ENCODE measurements at regions not wholly inside any gene's neighbourhood (a gene's known extent, or its start where the extent isn't known, plus 50 kb on each side); places are given as distances from the start of the nearest gene placed in this dataset.
"Not testable (repeated sequence)": the region's sequence is repeated elsewhere in the genome, so short reads cannot be mapped to it uniquely, and the experiment has no call there.

GRCh38 chr6:80974579-80974978 lies 777.9 kb downstream of the TENT5A start:
- no peak for DNase-seq

DNA sequence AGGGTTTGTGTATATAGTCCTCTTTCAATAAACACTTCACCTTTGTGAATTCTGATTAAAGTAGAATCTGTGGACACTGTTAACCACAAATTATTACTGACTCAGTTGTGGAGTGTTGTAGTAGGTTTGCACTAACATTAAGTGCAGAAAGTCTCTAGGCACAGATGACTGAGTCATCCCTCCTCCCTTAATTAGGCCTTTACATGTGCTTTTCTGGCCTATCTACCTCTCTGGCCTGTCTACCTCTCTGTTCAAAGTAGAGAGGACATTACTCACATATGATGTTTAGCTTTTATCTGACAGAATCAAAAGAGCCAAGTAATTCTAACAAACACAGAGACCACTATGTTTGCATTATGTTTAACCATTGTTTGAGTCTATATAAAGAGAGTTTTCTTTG lies 783.0 kb downstream of the TENT5A start:
- no peak for DNase-seq

DNA sequence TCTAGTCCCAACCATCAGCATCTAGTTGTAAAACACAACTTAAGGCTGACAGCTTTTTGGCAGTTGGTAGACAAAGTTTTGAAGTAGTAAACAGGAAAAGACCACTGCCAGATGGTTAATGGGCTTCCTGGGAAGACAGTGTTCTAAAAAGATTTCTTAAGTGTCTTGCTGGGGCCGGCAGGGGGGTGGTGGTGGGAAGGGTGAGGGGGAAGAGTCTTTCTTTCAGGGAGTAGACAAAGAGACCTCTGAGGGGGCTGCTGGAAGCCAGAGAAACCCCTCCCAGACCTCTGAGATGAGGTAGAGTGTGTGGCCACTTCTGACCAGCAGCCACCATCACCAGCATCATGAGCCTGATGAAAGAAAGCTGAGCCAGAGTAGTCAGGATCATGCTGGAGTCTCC lies 784.9 kb downstream of the TENT5A start:
- DNase-seq, result no peak

- no peak for DNase-seq
Measured at GRCh38 chr6:80962382-80962781, 790.1 kb downstream of the TENT5A start.

GRCh38 chr6:80961166-80961565 lies 791.3 kb downstream of the TENT5A start:
- no peak for DNase-seq

DNA sequence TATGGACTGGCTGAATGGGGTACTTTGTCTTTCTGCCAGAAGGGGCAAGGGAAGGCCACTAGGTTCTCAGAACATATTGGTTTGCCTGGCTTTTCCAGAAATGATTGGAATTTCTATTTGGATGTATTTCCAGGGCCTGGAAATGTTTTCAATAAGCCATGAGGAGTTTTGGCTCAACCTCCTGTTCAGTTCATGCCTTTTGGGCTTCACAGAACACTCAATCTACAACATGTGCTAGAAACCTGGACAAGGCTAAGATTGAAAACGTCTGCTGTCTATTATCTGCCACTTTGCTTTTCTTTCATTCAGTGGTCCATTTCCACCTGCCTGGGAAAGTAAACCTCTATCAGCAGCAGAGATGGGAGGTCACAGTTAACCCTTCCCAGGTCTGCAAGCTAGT lies 793.4 kb downstream of the TENT5A start:
- DNase-seq, result no peak

DNA sequence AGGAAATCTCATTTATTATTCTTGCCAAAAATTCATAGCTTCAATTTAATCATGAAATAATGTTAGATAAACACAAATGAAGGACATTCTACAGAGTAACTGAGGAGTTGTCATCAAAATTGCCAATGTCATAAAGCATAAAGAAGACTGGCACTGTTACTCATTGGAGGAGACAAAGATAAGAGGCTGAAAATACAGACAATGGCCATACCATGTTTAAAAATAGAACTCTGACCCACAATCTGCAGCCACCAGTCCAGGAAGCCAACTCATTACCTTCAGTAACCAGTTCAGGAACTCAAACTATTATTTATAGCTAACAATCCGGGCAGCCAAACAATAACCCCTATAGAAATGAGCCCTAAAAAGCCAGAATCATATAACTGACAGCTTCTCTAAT lies 795.6 kb downstream of the TENT5A start:
- DNase-seq, result no peak

DNA sequence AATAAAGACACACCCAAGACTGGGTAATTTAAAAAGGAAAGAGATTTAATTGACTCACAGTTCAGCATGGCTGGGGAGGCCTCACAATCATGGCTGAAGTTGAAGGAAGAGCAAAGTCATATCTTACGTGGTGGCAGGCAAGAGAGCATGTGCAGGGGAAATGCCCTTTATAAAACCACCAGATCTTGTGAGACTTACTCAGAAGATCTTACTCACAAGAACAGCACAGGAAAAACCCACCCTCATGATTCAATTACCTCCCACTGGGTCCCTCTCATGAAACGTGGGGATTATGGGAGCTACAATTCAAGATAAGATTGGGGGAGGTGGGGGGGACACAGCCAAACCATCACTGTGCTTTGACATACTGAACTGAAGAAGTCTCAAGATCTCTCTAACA lies 800.0 kb downstream of the TENT5A start:
- not testable (repeated sequence) for DNase-seq

DNA sequence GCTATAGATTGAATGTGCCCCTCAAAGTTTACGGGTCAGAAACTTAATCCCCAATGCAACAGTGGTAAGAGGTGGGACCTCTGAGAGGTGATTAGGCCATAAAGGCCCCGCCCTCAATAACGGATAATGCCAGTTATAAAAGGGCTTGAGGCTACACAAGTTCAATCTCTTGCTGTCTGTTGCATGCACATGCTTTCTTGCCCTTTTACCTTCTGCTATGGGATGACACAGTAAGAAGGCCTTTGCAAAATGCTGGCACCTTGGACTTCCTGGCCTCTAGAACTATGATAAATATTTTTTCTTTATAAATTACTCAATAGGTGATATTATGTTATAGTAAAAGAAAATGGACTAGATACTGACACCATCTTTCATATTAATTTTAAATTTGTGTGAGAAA lies 806.1 kb downstream of the TENT5A start:
- DNase-seq, result no peak

- no peak for DNase-seq
Measured at GRCh38 chr6:80942911-80943310, 809.6 kb downstream of the TENT5A start.

DNA sequence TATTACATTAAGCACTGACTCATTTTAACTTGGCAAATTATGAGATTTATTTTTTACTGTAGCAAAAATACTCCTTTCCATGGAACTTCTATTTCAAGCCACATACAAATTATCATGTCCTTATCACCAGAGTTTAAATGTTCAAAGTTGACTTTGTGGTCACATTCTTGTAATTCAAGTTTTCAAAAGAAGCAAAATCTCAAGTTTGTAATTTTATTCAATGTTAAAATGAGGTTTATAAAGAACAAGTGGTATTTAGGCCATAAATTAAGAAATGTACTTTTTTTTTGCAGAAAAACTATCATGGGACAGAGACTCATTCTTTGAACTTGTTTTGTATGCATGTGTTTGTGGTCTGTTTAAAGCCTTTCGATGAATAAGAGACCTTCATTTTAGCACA lies 811.5 kb downstream of the TENT5A start:
- DNase-seq, result no peak

DNA sequence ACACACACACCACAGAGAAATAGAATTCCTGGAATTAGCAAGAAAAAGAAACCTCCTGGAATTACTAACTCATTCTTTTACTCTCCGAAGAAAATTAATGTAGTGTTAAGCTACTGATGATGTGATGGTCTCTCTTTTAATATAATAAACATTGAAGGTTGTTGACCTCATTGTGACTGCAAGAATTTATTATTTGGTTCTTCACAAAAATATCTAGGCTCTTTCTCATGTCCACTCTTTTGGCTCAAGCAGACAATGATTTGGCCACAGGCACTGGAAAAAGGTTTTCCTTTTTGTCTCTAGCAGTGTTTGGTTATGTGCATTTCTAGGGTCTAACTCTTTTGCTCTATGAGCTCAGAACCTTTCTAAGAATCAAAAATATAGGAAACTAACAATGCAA lies 811.9 kb downstream of the TENT5A start:
- no peak for DNase-seq

GRCh38 chr6:80939898-80940297 lies 812.6 kb downstream of the TENT5A start:
- no peak for DNase-seq

DNA sequence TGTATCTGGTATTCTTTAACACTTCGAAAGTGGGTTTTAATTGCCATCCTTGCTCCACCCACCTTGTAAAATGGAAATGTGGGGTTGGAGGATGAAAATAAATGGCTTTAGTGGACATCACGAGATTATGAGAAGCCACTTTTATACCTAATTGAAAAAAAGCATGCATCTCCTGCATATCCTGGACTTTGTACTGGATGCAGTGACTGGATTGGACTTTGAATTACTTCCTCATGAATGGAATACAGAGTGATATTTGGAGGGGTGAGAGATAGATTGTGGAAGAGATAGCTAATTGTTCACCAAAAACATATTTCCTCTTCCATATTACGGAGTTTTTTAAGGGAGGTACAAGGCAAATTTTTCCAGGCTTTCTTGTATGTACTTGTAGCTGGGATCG lies 813.0 kb downstream of the TENT5A start:
- DNase-seq, result no peak

DNA sequence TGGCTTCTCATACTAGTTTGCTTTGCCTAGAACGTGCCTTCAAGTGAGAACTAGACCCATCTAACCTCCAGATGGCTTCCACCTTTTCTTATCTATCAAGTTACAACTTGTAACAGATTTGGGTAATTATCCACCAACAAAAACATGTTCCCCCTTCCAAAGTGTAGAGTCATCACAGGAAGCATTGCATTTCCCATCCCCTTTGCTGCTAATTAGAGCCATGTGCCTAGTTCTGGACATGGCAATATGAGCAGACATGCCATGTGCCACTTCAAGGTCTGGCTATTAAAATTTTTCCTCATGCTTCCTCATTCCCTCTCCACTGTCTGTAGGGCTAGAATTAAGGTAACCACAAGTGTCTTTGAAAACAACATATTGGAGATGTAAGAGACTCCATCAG lies 814.4 kb downstream of the TENT5A start:
- DNase-seq, result no peak

- DNase-seq, result no peak
Measured at GRCh38 chr6:80932359-80932758, 820.1 kb downstream of the TENT5A start.

- DNase-seq, result no peak
Measured at GRCh38 chr6:80930376-80930775, 822.1 kb downstream of the TENT5A start.

GRCh38 chr6:80923816-80924215 lies 817.3 kb downstream of the BCKDHB start:
- no peak for DNase-seq

GRCh38 chr6:80922916-80923455 lies 816.5 kb downstream of the BCKDHB start:
- DNase-seq, result no peak

- DNase-seq, result no peak
Measured at GRCh38 chr6:80921861-80922460, 815.5 kb downstream of the BCKDHB start.

DNA sequence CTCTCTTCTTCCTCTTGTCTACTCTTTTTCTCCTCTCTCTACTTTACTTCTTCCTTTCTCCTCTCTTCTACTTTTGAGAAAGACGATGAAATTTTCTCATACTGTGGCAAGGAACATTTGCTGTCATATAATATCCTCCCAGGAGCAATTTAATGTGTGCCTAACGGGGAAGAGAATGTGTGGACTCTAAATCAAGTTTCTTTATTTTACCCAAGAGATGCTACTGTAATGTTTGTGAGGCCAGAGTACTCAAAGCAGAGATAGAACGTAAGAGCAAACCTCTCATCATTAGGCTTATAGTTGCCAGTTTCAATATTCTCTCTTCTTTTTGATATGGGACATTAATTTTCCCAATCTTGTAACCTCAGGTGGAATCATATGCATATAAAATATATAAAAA lies 801.4 kb downstream of the BCKDHB start:
- DNase-seq, result no peak

DNA sequence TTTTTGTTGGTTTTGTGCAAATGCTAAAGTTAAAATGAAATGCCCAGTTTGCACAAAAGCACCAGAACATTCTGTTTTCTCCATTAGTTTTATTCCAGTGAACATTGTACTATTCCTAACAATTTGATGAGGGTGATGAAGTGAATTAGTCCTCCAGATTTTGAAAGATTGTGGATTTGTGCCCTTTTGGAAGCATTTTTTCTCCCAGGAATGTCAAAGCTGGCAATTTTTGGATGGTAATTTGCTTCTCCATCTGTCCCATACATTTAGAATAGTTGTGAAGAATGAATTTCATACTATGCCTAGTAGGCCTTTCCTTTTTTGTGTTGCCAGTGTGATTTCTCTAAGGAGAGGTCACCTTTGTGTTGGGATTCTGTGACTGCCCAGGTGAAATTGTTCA lies 797.2 kb downstream of the BCKDHB start:
- no peak for DNase-seq

DNA sequence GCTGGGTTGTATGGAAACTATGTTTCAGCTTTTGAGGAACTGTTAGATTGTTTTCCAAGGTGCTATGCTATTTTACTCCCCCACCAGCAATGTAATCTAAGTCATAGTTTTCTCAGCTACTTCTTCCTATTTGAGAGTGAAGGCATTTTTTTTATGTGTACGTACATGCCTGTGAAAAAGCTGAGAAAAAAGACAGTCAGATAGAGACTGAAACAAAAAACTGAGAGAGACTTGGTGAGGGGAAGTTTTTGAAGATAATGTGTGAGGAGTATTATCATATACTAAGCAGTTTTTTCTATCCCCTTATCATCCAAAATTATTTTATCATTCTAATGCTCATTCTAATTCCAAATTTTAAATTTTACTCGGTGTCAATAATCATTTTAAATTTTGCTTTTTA lies 780.0 kb downstream of the BCKDHB start:
- no peak for DNase-seq

- DNase-seq, result no peak
Measured at GRCh38 chr6:80872951-80873308, 766.5 kb downstream of the BCKDHB start.

- DNase-seq, result no peak
Measured at GRCh38 chr6:80872199-80872950, 765.9 kb downstream of the BCKDHB start.

Data from activated CD4-positive, alpha-beta T cell treated with anti-CD3 and anti-CD28 coated beads, Interleukin-10, Interleukin-2, amounts not matched to agents 100 ng/mL and 50 ng/mL, durations not matched to agents 16 hours and 8 hours (primary cell).